Fibroblast of skin of back (primary cell): ENCODE measurements at regions not wholly inside any gene's neighbourhood (a gene's known extent, or its start where the extent isn't known, plus 50 kb on each side); places are given as distances from the start of the nearest gene placed in this dataset.

ENCODE experiments used
- DNase-seq: peaks from one replicate; pipeline ENCODE4 v3.0.0-alpha.2; 2013

DNA sequence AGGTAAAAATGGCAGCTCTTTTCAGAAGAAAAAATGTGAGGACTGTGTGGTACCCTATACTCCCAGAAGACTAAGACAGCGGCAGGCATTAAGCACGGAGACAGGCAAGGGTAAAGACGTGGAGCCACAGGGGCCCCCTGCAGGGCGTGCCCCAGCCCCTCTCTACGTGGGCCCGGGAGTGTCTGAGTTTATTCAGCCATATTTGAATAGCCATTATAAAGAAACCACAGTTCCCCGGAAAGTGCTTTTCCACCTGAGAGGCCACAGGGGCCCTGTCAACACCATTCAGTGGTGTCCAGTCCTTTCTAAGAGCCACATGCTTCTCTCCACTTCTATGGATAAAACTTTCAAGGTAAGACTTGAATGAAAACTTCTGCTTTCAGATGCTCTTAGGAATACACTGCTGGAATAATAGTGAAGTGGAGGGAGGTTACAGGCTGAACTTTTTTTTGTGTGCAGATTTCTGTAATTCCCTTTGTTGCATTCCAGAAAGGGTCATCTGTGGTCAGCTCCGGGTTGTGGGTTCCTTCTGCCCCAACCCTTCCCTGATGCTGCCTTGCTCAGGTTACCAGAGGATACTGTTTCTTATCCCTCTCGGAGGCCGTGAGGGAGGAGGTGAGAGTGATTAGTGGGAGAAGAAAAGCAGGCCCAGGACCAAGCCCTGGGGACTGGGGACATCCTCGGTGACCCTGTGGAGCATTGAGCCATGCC, 58.4 kb downstream of the SLC25A47 start:
- DNase-seq = no peak

DNA sequence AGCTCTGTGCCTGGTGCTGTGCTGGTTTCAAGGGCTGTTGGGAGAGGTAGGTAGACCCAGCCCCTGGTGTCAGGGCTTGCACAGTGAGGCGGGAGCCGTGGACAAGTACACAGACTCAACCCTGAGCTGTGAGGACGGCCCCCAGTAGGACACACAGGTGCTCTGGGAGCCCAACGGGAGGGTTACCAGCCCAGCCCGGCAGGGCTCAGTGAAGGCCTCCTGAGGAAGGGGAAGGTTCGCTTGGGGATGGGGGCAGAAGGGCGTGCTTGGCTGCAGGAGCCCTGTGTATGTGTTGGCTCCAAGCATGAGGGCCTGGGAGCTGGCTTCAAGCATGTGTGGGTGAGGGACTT, 58.9 kb downstream of the SLC25A47 start:
- DNase-seq = no peak

DNA sequence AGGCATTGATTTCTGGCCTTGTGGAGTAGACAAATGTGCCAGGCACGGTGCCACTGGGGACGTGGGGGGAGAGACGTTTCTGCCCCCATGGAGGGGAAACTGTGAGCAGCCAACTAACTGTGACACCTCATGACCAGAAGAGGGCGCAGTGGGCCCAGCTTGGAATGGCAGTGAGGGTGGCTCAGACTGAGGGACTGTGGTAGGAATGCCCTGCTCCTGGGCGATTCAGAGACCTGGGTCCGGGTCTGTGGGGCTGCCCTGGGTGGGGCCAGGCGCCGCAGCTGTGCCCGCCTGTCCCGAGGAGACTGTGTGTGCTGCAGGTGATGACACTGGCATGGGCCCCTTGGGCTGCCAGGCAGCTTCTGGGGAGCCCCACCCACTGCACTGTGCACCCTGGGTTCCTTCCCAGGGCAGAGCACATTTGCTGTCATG, 60.6 kb downstream of the SLC25A47 start:
- DNase-seq = peak; percentile 67

DNA sequence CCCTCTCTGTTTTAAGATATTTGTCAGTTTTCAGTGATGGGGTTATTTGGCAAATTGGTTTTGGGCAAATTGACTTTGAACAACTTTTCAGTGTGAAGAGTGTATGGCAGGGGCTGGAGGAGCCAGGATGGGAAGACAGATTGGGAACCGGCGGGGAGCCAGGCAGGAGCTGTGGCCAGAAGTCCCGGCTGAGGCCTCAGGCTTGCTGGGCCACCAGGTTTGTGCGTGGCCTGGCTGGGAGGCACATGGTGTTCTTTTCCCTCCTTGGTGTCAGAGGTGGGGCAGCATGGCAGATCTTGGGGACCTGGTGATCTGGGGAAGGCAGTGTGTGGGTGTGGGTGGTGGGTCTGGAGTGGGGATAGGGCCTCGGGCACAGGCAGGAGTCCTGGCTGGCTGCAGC, 61.1 kb downstream of the SLC25A47 start:
- DNase-seq = no peak

DNA sequence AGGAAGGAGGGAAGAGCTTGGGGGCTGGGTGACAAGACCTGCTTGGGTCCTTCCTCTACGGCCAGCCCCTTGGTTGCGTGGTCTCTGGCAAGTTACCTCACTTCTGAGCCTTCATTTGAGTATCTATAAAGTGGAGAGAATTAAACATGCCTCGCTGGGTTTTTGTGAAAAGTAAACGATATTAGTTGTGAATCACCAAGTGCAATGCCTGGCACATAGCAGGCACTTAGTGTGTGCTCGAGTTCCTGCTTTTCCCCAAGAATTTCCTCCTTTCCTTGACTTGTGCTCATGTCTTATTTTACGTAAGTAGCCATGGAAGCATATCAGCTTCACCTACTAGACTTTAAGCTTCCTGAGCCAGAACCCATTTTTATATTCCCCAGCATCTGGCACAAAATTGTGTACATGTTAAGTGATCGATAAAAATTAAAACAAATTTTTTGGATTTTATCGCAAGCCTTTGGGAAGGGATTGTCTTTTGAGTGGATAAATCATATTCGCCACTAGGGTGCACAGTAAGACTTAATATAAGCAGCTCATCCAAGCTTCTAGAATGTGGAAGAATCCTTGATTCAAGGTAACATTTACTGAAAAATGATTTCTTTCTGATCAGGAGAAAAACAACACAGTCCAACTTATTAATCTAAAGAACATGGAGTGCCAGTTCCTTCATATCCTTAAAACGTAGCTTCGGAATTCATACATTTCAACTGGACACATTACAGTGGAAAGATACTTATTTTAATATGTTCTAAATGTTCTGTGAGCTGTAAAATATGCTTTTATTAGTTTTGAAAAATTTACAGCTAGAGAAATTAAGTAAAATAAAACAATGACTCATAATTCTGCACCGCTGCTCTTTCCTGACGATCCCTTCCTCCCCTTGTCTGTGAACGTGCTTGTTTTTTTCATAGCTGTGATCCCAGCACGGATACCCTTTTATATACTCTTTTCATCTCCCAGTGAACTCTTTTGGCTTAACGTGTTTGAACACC, 62.0 kb downstream of the SLC25A47 start:
- DNase-seq = peak; percentile 65

DNA sequence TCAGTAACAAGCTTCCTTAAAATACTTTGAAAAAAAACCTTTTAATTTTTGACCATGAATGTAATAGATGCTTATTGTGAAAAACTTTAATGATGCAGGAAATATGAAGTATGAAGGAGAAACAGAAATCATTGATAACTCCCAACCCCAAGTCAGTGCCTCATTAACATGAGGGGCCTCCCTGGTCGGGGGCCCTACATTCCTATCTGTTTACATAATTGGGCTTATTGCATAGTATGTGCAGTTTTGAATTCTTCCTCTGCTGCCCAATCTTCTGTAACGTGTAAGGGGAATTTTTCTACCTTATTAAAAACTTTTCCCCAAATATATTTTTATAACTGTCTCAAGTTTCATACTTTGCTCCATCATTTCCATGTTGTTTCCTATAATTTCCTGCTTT, 63.0 kb downstream of the SLC25A47 start:
- DNase-seq = peak; percentile 57

DNA sequence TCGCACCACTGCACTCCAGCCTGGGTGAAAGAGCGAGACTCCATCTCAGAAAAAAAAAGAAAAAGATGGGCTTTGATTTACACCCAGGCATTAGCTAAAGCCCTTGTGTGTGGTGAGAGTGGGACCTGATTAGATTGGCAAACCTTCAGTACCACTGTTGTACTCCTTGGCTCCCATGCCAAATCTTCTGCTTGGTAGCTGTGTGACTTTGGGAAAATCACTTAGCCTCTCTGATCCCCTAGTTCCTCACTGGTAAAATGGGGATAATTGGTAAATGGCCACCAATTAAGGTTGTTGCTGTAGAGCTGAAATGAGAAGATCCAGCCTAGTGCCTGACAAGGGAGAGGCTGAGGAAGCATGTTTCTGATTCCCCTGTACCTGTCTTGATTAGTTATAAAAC, 63.7 kb downstream of the SLC25A47 start:
- no peak for DNase-seq

DNA sequence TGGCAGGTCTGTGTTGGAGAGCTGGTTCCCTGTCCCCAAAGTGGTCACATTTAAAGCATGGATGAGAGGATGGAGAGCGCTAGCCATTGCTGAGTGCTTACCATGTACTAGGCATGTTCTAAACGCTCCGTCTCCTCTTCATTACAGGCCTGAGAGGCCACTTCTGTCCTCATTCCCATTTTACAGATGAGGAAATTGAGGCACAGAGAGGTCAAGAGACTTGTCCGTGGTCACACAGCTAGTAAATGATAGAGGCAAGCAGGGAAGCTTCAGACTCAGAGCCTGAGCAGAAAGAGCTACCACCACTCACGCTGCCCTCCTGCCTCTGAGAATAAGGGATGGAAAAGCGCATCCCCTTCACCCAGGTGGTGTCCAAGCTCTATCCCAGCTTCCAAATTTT, 64.3 kb downstream of the SLC25A47 start:
- no peak for DNase-seq

DNA sequence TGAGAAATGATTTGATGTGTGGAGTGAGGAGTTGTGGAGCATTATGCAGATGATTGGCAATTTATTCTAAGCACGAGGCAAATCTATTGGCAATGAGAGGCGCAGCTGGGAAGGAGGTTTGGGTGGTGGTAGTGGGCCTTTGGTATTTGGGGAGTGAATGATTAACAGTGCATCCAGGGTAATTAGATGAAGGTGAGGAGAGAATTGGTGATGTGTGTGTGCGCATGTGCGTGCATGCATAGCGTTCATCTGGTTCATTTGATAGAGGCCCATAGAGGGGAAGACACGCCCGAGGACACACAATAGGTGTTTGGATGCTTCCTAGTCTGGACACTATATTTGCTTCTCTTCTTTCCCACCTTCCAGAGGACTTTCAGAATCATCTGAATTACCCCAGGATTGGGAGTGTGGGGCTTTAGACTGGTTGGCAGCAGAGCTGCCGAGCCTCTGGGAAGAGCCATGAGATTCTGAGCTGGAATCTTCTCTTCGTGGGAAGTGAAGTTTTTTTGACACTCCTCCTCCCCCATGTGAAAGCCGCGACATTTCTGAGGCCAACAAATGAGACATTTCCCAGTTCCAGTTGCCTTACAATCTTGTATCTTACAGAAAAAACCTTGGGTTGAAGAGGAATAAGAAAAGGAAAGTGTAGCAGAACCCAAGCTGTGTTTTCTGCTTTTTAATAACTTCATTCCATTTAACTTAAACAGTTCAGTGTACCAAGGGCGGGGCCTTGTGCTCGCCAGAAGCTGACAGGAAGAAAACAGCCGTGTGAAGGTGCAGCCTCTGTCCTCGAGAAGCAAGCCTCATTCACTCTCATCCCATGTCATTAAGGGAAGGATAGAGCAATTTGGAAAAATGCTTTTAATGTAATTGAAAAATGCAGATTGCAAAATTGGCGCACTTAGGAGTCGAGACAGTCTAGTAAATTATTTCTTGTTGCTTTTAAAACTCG, 65.2 kb downstream of the SLC25A47 start:
- peak; percentile 15 for DNase-seq

DNA sequence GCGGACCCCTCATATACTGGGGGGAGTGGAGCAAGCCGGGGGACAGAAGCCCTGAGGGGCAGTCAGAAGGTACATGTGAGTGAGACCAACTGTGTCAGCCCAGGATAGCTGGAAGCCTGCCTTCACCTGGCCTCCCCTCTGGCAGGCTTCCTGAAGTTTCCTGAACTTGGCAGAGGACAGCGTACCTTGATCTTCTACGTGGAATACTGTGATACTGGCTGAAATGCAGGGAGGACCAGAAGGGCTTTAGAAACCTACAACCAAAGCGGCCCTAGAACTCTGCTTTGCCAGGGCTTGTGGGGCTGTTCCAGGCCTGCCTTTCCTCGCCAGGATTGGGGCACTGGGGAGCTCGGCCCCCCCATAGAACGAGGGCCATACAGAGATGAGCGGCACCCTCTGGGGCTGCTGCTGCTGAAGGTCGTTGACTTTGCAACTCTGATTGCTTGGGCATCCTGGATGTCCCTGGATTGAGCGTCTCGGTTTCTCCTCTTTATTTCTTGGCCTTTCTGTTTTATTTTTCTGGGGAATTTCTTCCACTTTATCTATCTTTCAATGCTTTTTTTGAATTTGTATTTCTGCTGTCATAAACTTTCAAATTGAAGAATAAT, 66.5 kb downstream of the SLC25A47 start:
- DNase-seq = no peak

DNA sequence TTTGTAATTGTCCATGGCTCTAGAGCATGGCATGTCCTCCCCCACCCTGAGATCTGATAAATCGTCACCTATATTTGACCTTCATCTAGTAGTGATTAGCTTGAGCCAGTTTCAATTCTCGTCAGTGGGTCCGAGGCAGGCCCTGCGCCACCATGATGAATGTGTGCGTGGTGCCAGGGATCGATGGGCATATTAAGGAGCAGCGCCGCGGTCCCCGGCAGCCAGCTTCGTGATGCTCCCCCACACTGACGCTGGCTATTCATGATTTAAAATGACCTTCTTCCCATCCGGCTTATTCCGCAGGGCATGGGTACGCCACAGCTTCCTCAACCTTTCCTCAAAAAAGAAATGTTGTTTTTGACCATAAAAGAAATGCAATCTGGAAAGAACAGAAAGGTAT, 68.0 kb downstream of the SLC25A47 start:
- no peak for DNase-seq

DNA sequence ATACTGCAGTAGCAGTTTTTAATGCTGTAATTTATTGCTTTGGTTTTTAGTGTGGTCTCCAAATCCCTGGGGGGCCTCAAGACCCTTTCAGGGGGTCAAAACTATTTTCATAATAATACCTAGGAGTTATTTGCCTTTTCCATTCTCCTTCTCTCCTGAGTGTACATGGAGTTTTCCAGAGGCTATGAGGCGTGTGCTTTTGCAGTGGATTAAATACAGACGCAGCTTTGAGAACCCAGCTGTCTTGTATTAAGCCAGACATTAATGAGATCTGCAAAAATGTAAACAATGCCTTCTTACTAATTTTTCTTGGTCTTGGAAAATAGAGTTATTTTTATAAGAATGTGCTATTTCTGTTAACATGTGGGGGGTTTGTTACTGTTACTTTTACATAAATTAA, 68.6 kb downstream of the SLC25A47 start:
- no peak for DNase-seq

DNA sequence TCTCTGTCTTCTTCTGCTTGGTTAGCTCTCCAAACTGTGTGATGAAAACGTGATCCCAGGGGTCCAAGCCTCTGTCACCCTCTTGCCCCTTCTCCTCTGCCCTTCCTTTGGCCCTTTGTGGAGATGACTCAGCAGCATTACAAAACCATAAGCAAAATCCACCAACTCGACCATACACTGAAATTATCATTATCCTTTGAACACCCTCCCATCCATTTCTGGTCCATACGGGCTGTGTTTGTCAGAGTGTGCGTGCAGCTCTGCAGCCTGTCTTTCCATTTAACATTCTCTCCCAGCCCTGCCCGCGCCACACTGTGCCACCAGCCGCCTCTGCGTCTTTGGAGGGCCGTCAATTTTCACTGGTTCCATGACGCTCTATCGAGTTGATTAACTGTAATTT, 69.2 kb downstream of the SLC25A47 start:
- DNase-seq = peak; percentile 35

DNA sequence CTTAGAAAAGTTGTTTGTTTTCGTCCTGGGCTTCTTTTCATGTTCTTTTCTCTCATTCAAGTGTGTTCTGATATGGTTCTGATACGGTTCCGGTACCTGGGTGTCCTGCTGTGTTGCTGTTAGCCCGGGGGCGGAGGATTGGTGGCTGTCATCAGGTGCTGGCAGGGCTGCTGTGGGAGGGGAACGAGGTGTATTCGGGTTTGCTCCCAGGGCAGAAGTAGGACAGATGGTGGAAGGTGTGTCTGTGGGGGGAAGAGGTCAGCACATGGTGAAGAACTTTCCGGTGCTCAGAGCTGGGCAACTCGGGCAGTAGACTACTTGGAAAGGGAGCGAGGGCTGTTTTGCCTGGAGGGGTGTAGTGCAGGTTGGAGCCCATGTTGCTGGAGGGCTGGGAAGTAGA, 70.2 kb downstream of the SLC25A47 start:
- no peak for DNase-seq

DNA sequence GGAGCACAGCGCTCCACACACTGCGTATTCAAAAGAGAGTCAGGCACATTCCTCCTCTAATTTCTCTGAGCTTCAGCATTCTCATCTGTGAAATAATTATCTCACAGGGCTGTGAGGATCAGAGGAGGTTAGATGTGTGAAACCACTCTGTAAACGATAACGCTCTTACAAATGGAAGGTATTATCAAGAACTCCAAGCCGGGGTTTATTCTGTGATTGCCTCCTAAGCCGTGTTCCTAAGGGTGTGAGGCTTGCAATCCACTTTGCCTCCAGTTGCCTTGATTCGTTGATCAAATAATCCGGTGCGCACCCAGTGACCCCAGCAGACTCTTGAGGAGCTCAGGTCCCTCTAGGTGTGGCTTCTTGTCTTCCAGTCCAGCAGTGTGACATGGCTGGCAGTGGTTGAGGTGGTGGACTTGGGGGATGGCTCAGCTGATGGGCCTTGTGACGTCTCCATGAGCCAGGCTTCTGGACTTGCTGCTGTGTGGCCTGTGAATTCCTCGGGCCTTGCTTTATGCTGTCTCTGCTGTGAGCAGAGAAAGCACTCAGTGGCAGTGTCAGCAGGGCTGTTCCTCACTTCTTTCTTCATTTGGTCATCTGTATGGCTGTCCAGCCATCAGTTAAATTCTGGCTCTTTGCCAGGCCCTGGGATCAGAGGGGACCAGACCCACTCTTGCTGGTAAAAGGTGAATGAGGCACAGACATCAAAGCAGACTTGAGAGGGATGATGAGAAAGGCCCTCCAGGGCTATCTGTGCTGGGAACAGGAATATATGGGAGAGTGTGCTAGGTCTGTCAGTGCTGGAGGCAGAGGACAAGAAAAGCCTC, 71.0 kb downstream of the SLC25A47 start:
- DNase-seq = no peak

DNA sequence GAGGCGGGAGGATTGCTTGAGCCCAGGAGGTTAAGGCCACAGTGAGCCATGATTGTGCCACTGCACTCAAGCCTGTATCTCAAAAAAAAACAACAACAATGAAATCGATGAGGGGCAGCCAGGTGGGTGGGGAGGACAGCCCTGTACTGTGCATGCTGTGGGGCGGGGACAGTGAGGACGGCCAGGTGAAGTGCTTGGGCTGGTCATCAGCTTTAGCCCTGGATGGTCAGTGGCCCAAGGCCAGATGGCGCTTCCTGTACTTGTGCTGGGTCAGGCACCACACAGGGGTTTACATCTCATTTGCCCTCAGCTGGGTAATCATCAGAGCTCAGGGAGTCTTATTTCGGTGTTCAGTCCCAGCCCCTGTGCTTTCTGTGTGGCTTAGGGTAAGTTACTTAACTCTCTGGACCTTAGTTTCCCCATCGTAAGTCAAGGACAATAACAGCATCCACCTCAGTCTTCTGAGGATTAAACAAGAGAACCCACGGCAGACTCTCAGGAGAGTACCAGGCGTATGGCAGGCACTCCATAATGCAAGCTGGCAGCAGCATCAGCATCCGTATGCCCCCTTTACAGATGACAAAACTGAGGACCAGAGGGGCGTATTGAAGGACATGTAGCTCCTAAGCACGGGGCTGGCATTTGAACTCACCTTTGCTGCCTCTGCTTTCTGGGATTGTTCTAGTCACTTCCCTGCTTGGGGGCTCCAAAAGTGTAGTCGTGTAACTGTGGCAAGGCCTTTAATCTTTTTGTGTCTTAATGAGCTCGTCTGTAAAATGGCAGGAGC, 71.9 kb downstream of the SLC25A47 start:
- no peak for DNase-seq

DNA sequence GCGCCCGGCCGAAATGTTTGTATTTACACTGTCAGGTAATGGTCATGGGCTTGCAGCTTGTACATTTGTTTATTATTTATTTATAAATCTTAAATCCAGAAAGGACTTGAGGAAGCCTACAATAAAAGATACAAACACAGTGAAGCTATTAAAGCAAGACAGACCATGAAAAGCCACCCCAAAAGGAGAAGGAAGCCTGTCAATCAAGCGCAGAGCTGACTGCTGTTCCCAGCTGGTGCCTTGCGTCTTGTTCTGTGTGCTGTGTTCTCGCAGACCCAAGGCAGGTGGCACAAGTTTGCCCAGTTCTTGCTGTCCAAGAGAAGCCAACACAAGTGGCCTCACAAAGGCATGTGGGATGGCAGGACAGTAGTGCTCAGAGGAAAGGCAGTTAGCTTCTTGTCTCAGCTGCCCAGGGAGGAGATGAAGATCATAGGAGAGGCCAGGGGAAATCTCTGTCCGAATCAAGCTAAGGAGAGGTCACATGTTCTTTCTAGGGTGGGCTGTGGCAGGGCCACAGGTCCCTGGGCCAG, 73.2 kb downstream of the SLC25A47 start:
- no peak for DNase-seq

DNA sequence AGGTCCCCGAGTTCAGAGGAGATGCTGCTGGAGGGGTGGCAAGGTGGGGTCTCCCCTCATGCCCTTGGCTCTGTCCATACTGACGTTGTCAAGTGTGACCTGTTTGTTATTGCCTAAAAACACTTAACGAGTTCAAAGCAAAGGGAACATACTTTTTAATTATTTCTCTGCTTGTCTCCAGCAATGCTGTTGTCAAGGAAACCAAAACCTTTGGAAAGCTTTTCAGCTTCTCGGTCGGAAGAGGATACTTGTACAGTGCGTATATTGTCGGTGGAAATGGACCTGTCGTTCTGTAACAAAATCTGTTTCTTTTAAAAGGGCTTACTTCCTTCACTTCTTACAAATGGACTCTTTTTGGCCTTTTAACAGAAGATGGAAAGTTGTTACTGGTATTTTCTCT, 73.9 kb downstream of the SLC25A47 start:
- no peak for DNase-seq

DNA sequence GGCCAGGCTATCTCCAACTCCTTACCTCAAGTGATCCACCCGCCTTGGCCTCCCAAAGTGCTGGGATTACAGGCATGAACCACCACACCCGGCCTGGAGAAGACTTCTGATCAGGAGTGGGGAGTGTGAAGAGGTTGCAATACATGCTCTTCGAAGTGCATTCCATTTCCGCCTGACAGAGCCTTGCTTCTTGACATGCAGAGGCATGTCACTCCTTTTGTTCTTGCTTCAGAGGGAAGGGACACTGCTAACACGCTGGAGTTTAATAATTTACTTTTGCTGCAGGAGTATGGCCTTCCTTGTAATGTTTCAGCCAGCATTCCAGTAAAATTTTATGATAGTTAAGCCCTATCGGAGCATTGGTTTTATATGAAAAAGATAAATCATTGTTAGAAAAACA, 74.9 kb downstream of the SLC25A47 start:
- no peak for DNase-seq
